Heart left ventricle (tissue), 13 donors: ENCODE measurements at regions not wholly inside any gene's neighbourhood (a gene's known extent, or its start where the extent isn't known, plus 50 kb on each side); places are given as distances from the start of the nearest gene placed in this dataset.

ENCODE experiments used
- POLR2A ChIP-seq, 2 donors: fragments of 450-650 bp; IDR thresholded peaks; one replicate each; pipeline ENCODE4 v1.6.1; 2017; ENCODE audit warnings: antibody characterized with exemption in 2 of 2, mild to moderate bottlenecking in 2 of 2, moderate library complexity in 2 of 2
- TF ChIP-seq, protein P1 (sequence below), 12 donors: fragments of 200-600 bp; sonication (generic) in 4 of 12; IDR thresholded peaks; one replicate each; pipeline versions ENCODE4 v1.5.0 to v1.8.0; 2018 to 2022; ENCODE audit warnings: antibody characterized with exemption in 12 of 12, mild to moderate bottlenecking in 5 of 12
- donor health status: ischemic (EF 13 %, LVEDD 7.1; RV severe dilation, severe dysfunction).
- donor health status: DM: no; HTN: yes; CAD: no.
- donor health status: DM: no; HTN: no; CAD: no.
- donor health status: ischemic (EF 25% LVEDD 6.9; RV normal size, moderate dysfunction).
- donor health status: ischemic (EF 25% LVEDD 5.7; RV mildly dilated, moderate dysfunction).
- donor health status: ischemic (EF 35%, LVEDD 5.7; RV mildly dilated, moderate dysfunction).
- donor health status: nonischemic (EF 11% LVEDD 7.7; RV severe dilation, severe dysfunction).
- donor health status: DM: yes; HTN: yes; CAD: no.
- donor health status: PGD.
- donor health status: ischemic (EF 29% LVEDD 5.4; RV normal size, mild dysfunction).
- donor health status: nonischemic (EF 23%, LVEDD 6.1; RV moderate dilation, normal function).

DNA sequence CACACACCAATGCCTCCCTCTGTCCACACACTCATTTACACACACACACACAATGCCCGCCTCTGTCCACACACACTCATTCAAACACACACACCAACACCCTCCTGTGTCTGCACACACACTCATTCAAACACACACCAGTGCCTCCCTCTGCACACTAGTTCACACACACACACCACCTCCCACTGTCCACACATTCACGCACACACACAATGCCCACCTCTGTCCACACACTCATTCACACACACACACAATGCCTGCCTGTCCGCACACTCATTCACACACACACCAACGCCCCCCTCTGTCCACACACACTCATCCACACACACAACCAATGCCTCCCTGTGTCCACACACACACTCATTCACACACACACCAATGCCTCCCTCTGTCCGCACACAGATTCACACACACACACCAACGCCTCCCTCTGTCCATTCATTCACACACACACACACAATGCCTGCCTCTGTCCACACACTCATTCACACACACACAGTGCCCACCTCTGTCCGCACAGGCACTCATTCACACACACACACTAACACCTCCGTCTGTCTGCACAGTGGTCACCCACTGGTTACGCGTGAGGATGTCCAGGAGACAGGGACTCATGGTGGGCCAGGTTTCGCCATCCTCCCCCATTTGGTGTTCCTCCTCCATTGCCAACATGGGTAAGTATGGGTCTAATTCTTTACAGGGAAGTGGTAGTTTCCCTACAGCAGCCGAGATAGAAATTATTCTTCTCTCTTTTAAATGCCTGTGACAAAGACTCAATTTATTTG is 62.4 kb upstream of the THBS2 start:
- TF ChIP-seq POLR2A (IDR thresholded peaks at IDR 0.05), result no peak
- TF ChIP-seq, protein P1, sequence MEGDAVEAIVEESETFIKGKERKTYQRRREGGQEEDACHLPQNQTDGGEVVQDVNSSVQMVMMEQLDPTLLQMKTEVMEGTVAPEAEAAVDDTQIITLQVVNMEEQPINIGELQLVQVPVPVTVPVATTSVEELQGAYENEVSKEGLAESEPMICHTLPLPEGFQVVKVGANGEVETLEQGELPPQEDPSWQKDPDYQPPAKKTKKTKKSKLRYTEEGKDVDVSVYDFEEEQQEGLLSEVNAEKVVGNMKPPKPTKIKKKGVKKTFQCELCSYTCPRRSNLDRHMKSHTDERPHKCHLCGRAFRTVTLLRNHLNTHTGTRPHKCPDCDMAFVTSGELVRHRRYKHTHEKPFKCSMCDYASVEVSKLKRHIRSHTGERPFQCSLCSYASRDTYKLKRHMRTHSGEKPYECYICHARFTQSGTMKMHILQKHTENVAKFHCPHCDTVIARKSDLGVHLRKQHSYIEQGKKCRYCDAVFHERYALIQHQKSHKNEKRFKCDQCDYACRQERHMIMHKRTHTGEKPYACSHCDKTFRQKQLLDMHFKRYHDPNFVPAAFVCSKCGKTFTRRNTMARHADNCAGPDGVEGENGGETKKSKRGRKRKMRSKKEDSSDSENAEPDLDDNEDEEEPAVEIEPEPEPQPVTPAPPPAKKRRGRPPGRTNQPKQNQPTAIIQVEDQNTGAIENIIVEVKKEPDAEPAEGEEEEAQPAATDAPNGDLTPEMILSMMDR (IDR thresholded peaks at IDR 0.05), result no peak
